Keratinocyte (primary cell): ENCODE measurements at regions not wholly inside any gene's neighbourhood (a gene's known extent, or its start where the extent isn't known, plus 50 kb on each side); places are given as distances from the start of the nearest gene placed in this dataset.
A peak's percentile ranks its signal among the peaks of the same experiment; 100 is the strongest.

Source experiments
- DNase-seq: peaks from one replicate; pipeline ENCODE4 v3.0.0-alpha.2; 2011; ENCODE audit warnings: low read depth, missing footprints, low spot score
- FAIRE-seq: peaks from 2 replicates; lab custom pipeline; 2011; peaks lifted over from hg19 to GRCh38; lab: Jason Lieb, UNC
- H2AFZ ChIP-seq: 2 replicates; pipeline ENCODE4 v1.6.0; 2012; ENCODE audit warnings: low read length, control low read depth, inconsistent platforms; ENCODE audit not compliant: control insufficient read depth
- H3K27ac ChIP-seq: 2 replicates; pipeline ENCODE4 v1.5.1; 2011; ENCODE audit warnings: low read length; ENCODE audit not compliant: control insufficient read depth, insufficient read depth
- H3K27me3 ChIP-seq: 3 replicates; pipeline ENCODE4 v1.6.0; 2011; ENCODE audit warnings: low read length; ENCODE audit not compliant: control insufficient read depth, insufficient read depth; ENCODE audit errors: extremely low read depth
- H3K36me3 ChIP-seq, 2 experiments: 2 replicates in 1 of 2; 3 replicates in 1 of 2; pipeline ENCODE4 v1.5.1; 2011; ENCODE audit warnings: low read length in 2 of 2, mild to moderate bottlenecking in 1 of 2; ENCODE audit not compliant: control insufficient read depth in 2 of 2, insufficient read depth in 2 of 2; ENCODE audit errors: extremely low read depth in 1 of 2
- H3K4me1 ChIP-seq: 3 replicates; pipeline ENCODE4 v1.5.1; 2011; ENCODE audit warnings: low read length; ENCODE audit not compliant: control insufficient read depth, insufficient read depth; ENCODE audit errors: extremely low read depth
- H3K4me2 ChIP-seq: 3 replicates; pipeline ENCODE4 v1.6.0; 2011; ENCODE audit warnings: low read depth, low read length; ENCODE audit not compliant: control insufficient read depth, insufficient read depth; ENCODE audit errors: extremely low read depth
- H3K4me3 ChIP-seq, 3 experiments: fragments of 200-600 bp in 1 of 3; sonication (generic) in 1 of 3; 2 replicates in 2 of 3; 3 replicates in 1 of 3; pipeline ENCODE4 v1.5.1; 2011 to 2016; ENCODE audit warnings: low read length in 3 of 3, mild to moderate bottlenecking in 3 of 3, control low read depth in 2 of 3, inconsistent platforms in 1 of 3, low read depth in 1 of 3, mixed read lengths in 1 of 3, mixed run types in 1 of 3, moderate library complexity in 1 of 3; ENCODE audit not compliant: control insufficient read depth in 2 of 3, insufficient read depth in 2 of 3; ENCODE audit errors: extremely low read depth in 1 of 3
- H3K79me2 ChIP-seq: 2 replicates; pipeline ENCODE4 v1.6.0; 2012; ENCODE audit warnings: low read length; ENCODE audit not compliant: control insufficient read depth, insufficient read depth
- H3K9ac ChIP-seq: 3 replicates; pipeline ENCODE4 v1.6.0; 2011; ENCODE audit warnings: low read length; ENCODE audit not compliant: control insufficient read depth, insufficient read depth; ENCODE audit errors: extremely low read depth
- H3K9me1 ChIP-seq: 3 replicates; pipeline ENCODE4 v1.6.0; 2011; ENCODE audit warnings: low read length; ENCODE audit not compliant: control insufficient read depth, insufficient read depth; ENCODE audit errors: extremely low read depth
- H3K9me3 ChIP-seq: 2 replicates; pipeline ENCODE4 v1.5.1; 2012; ENCODE audit warnings: low read depth, low read length; ENCODE audit not compliant: control insufficient read depth
- H4K20me1 ChIP-seq: 3 replicates; pipeline ENCODE4 v1.6.0; 2011; ENCODE audit warnings: low read length; ENCODE audit not compliant: control insufficient read depth, insufficient read depth; ENCODE audit errors: extremely low read depth
- CTCF ChIP-seq, 3 experiments: IDR thresholded peaks in 1 of 3; conservative IDR thresholded peaks in 1 of 3; optimal IDR thresholded peaks in 1 of 3; 2 replicates in 2 of 3; 3 replicates in 1 of 3; pipeline versions ENCODE3 to v1.5.1; 2011; ENCODE audit warnings: low read length in 3 of 3, mild to moderate bottlenecking in 3 of 3, moderate library complexity in 2 of 3, control low read depth in 1 of 3, inconsistent platforms in 1 of 3; ENCODE audit not compliant: insufficient read depth in 2 of 3; ENCODE audit errors: extremely low read depth in 1 of 3
- EZH2 ChIP-seq: IDR thresholded peaks from one replicate; pipeline ENCODE4 v1.6.1; 2012; ENCODE audit warnings: inconsistent platforms, mild to moderate bottlenecking, low read length, moderate library complexity
- dilution Hi-C: fragments of 300-500 bp; cut with MboI; formaldehyde crosslinking; loops from one replicate; pipeline ENCODE4 v1.7.0; 2020; ENCODE audit warnings: low sequenced_read_pairs; ENCODE audit not compliant: extremely low pct_ligation_motif_present

- H3K4me2 ChIP-seq, result no peak overlapping the region
- H3K27me3 ChIP-seq, result no peaks in the 10 kb centered on the region
- H4K20me1 ChIP-seq, result no peaks in the 10 kb centered on the region
- no peaks in the 10 kb centered on the region for H3K9me3 ChIP-seq
- no peak overlapping the region for H3K9ac ChIP-seq
- dilution Hi-C loops, result no loop called here
- no peak overlapping the region for H2AFZ ChIP-seq
- H3K9me1 ChIP-seq, result no peaks in the 10 kb centered on the region
- no peak for DNase-seq
- no peak overlapping the region for H3K4me3 ChIP-seq
- TF ChIP-seq CTCF (optimal IDR thresholded peaks at IDR 0.05 in 1 of 3, IDR thresholded peaks at IDR 0.05 in 1 of 3, conservative IDR thresholded peaks at IDR 0.05 in 1 of 3; ENCODE audit: extremely low read depth in 1 of 3, insufficient read depth in 2 of 3, low read length in 3 of 3) (no peak), EZH2 (no peak)
- FAIRE-seq, result no peak
- H3K79me2 ChIP-seq, result no peaks in the 10 kb centered on the region
- H3K4me1 ChIP-seq, result no peaks in the 10 kb centered on the region
- no peak overlapping the region for H3K27ac ChIP-seq
- no peaks in the 10 kb centered on the region for H3K36me3 ChIP-seq
Measured at GRCh38 chr1:199071080-199071479, 432.2 kb downstream of the PTPRC start.

GRCh38 chr1:199073166-199073565 is 434.3 kb downstream of the PTPRC start:
- FAIRE-seq (peak; percentile 68), DNase-seq (peak; percentile 33)
- no peaks in the 10 kb centered on the region for H3K4me1 ChIP-seq
- no peaks in the 10 kb centered on the region for H4K20me1 ChIP-seq
- no peaks in the 10 kb centered on the region for H3K9me1 ChIP-seq
- H3K9me3 ChIP-seq, result no peaks in the 10 kb centered on the region
- no peaks in the 10 kb centered on the region for H3K79me2 ChIP-seq
- no peaks in the 10 kb centered on the region for H3K36me3 ChIP-seq
- H3K4me3 ChIP-seq, result no peak overlapping the region
- no peak overlapping the region for H2AFZ ChIP-seq
- no peak overlapping the region for H3K9ac ChIP-seq
- no peak overlapping the region for H3K27ac ChIP-seq
- no peaks in the 10 kb centered on the region for H3K27me3 ChIP-seq
- H3K4me2 ChIP-seq, result no peak overlapping the region
- dilution Hi-C loops, result no loop called here
- TF ChIP-seq CTCF (optimal IDR thresholded peaks at IDR 0.05 in 1 of 3, IDR thresholded peaks at IDR 0.05 in 1 of 3, conservative IDR thresholded peaks at IDR 0.05 in 1 of 3; ENCODE audit: extremely low read depth in 1 of 3, insufficient read depth in 2 of 3, low read length in 3 of 3) (no peak), EZH2 (no peak)
